K562 (cell line): ENCODE measurements at regions not wholly inside any gene's neighbourhood (a gene's known extent, or its start where the extent isn't known, plus 50 kb on each side); places are given as distances from the start of the nearest gene placed in this dataset.

Experiments
- STAG1 ChIP-seq: sonication (generic); formaldehyde crosslinking; IDR thresholded peaks from 2 replicates; pipeline ENCODE4 v1.5.0; 2020; ENCODE audit warnings: missing genetic modification reagents, borderline replicate concordance
- TF ChIP-seq, protein P1 (sequence below): fragments of 450-650 bp; IDR thresholded peaks from 2 replicates; pipeline ENCODE4 v1.6.1; 2016; ENCODE audit warnings: low read depth
- TF ChIP-seq, protein P2 (sequence below), 2 experiments: fragments of 450-650 bp in 1 of 2; sonication (generic) in 1 of 2; formaldehyde crosslinking in 1 of 2; IDR thresholded peaks; 2 replicates each; pipeline versions ENCODE4 v1.7.1 to v1.9.0; 2016 to 2022; ENCODE audit warnings: inconsistent platforms in 1 of 2, mild to moderate bottlenecking in 1 of 2, missing genetic modification reagents in 1 of 2

DNA sequence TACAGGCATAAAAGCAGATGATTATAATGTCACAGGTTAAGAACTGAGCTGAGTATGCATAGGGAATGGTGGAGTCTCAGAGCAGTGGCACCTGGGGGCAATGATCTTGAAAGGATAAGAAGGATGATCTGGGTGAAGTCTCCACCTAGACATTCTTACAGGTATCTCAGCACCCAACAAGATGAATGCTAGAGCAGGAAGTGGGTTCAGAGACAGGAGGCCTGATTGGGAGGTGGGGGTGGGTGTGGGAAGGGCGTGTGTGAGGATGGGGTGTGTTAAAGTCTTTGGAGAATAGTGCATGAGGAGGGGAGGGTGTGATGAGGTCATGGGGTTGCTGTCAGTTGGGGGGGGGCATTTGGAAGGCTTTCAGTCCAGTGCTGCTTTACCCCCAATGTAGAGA, 78.8 kb upstream of the UPP2 start (continued):
- TF ChIP-seq, protein P1, sequence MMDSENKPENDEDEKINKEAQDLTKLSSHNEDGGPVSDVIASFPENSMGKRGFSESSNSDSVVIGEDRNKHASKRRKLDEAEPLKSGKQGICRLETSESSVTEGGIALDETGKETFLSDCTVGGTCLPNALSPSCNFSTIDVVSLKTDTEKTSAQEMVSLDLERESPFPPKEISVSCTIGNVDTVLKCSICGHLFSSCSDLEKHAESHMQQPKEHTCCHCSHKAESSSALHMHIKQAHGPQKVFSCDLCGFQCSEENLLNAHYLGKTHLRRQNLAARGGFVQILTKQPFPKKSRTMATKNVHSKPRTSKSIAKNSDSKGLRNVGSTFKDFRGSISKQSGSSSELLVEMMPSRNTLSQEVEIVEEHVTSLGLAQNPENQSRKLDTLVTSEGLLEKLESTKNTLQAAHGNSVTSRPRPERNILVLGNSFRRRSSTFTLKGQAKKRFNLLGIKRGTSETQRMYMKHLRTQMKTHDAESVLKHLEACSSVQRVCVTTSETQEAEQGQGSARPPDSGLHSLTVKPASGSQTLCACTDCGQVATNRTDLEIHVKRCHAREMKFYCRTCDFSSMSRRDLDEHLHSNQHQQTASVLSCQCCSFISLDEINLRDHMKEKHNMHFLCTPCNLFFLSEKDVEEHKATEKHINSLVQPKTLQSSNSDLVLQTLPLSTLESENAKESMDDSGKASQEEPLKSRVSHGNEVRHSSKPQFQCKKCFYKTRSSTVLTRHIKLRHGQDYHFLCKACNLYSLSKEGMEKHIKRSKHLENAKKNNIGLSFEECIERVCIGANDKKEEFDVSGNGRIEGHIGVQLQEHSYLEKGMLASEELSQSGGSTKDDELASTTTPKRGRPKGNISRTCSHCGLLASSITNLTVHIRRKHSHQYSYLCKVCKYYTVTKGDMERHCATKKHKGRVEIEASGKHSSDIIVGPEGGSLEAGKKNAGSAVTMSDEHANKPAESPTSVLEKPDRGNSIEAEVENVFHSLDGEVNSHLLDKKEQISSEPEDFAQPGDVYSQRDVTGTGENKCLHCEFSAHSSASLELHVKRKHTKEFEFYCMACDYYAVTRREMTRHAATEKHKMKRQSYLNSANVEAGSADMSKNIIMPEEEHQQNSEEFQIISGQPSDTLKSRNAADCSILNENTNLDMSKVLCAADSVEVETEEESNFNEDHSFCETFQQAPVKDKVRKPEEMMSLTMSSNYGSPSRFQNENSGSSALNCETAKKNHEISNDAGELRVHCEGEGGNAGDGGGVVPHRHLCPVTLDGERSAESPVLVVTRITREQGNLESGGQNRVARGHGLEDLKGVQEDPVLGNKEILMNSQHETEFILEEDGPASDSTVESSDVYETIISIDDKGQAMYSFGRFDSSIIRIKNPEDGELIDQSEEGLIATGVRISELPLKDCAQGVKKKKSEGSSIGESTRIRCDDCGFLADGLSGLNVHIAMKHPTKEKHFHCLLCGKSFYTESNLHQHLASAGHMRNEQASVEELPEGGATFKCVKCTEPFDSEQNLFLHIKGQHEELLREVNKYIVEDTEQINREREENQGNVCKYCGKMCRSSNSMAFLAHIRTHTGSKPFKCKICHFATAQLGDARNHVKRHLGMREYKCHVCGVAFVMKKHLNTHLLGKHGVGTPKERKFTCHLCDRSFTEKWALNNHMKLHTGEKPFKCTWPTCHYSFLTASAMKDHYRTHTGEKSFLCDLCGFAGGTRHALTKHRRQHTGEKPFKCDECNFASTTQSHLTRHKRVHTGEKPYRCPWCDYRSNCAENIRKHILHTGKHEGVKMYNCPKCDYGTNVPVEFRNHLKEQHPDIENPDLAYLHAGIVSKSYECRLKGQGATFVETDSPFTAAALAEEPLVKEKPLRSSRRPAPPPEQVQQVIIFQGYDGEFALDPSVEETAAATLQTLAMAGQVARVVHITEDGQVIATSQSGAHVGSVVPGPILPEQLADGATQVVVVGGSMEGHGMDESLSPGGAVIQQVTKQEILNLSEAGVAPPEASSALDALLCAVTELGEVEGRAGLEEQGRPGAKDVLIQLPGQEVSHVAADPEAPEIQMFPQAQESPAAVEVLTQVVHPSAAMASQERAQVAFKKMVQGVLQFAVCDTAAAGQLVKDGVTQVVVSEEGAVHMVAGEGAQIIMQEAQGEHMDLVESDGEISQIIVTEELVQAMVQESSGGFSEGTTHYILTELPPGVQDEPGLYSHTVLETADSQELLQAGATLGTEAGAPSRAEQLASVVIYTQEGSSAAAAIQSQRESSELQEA: no peak
- no peak for TF ChIP-seq STAG1 (CRISPR knock-in tag)
- TF ChIP-seq, protein P2, sequence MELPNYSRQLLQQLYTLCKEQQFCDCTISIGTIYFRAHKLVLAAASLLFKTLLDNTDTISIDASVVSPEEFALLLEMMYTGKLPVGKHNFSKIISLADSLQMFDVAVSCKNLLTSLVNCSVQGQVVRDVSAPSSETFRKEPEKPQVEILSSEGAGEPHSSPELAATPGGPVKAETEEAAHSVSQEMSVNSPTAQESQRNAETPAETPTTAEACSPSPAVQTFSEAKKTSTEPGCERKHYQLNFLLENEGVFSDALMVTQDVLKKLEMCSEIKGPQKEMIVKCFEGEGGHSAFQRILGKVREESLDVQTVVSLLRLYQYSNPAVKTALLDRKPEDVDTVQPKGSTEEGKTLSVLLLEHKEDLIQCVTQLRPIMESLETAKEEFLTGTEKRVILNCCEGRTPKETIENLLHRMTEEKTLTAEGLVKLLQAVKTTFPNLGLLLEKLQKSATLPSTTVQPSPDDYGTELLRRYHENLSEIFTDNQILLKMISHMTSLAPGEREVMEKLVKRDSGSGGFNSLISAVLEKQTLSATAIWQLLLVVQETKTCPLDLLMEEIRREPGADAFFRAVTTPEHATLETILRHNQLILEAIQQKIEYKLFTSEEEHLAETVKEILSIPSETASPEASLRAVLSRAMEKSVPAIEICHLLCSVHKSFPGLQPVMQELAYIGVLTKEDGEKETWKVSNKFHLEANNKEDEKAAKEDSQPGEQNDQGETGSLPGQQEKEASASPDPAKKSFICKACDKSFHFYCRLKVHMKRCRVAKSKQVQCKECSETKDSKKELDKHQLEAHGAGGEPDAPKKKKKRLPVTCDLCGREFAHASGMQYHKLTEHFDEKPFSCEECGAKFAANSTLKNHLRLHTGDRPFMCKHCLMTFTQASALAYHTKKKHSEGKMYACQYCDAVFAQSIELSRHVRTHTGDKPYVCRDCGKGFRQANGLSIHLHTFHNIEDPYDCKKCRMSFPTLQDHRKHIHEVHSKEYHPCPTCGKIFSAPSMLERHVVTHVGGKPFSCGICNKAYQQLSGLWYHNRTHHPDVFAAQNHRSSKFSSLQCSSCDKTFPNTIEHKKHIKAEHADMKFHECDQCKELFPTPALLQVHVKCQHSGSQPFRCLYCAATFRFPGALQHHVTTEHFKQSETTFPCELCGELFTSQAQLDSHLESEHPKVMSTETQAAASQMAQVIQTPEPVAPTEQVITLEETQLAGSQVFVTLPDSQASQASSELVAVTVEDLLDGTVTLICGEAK (IDR thresholded peaks at IDR 0.05): no peak
- TF ChIP-seq, protein P2 (CRISPR knock-in tag; IDR thresholded peaks at IDR 0.05): no peak
